ENCODE measurements at regions not wholly inside any gene's neighbourhood (a gene's known extent, or its start where the extent isn't known, plus 50 kb on each side); places are given as distances from the start of the nearest gene placed in this dataset.

- Histone ChIP-seq H3K27me3 (ENCODE audit: low read length) (no peaks in the 10 kb centered on the region), H3K4me2 (ENCODE audit: low read depth, low read length, poor library complexity, severe bottlenecking) (no peak overlapping the region), H3K9me3 (ENCODE audit: low read length) (no peaks in the 10 kb centered on the region), H3K79me2 (ENCODE audit: low read length) (no peaks in the 10 kb centered on the region), H3K4me1 (ENCODE audit: low read length) (no peaks in the 10 kb centered on the region), H3K9ac (ENCODE audit: low read length) (no peak overlapping the region), H3K36me3 (ENCODE audit: insufficient read depth, low read length) (no peaks in the 10 kb centered on the region), H4K20me1 (ENCODE audit: insufficient read depth, low read depth, low read length) (no peaks in the 10 kb centered on the region), H3K4me3 (ENCODE audit: low read length) (no peak overlapping the region), H3K9me2 (replicated peaks; ENCODE audit: insufficient read depth, low read length) (no peaks in the 10 kb centered on the region), H3K27ac (ENCODE audit: low read length) (no peak overlapping the region), H2AFZ (ENCODE audit: low read length) (no peak overlapping the region)
- no peak for DNase-seq
These were observed 96.8 kb upstream of the SOX2 start for GRCh38 chr3:181614878-181615277.

GRCh38 chr3:181613813-181614212, 97.9 kb upstream of the SOX2 start:
- no peaks in the 10 kb centered on the region for H3K27me3 ChIP-seq (ENCODE audit: low read length)
- no peaks in the 10 kb centered on the region for H4K20me1 ChIP-seq (ENCODE audit: insufficient read depth, low read depth, low read length)
- H3K4me3 ChIP-seq (ENCODE audit: low read length), result no peak overlapping the region
- no peak overlapping the region for H3K4me2 ChIP-seq (ENCODE audit: low read depth, low read length, poor library complexity, severe bottlenecking)
- no peak overlapping the region for H3K27ac ChIP-seq (ENCODE audit: low read length)
- H3K4me1 ChIP-seq (ENCODE audit: low read length), result no peaks in the 10 kb centered on the region
- H3K9me3 ChIP-seq (ENCODE audit: low read length), result no peaks in the 10 kb centered on the region
- H2AFZ ChIP-seq (ENCODE audit: low read length), result no peak overlapping the region
- H3K79me2 ChIP-seq (ENCODE audit: low read length), result no peaks in the 10 kb centered on the region
- no peak for DNase-seq
- H3K36me3 ChIP-seq (ENCODE audit: insufficient read depth, low read length), result no peaks in the 10 kb centered on the region
- H3K9ac ChIP-seq (ENCODE audit: low read length), result no peak overlapping the region
- no peaks in the 10 kb centered on the region for H3K9me2 ChIP-seq (replicated peaks; ENCODE audit: insufficient read depth, low read length)

GRCh38 chr3:181613191-181613590, 98.5 kb upstream of the SOX2 start:
- no peaks in the 10 kb centered on the region for H4K20me1 ChIP-seq (ENCODE audit: insufficient read depth, low read depth, low read length)
- H3K4me2 ChIP-seq (ENCODE audit: low read depth, low read length, poor library complexity, severe bottlenecking), result no peak overlapping the region
- no peaks in the 10 kb centered on the region for H3K9me3 ChIP-seq (ENCODE audit: low read length)
- no peaks in the 10 kb centered on the region for H3K79me2 ChIP-seq (ENCODE audit: low read length)
- H3K4me1 ChIP-seq (ENCODE audit: low read length), result no peaks in the 10 kb centered on the region
- no peaks in the 10 kb centered on the region for H3K27me3 ChIP-seq (ENCODE audit: low read length)
- no peak overlapping the region for H3K27ac ChIP-seq (ENCODE audit: low read length)
- DNase-seq, result no peak
- H3K4me3 ChIP-seq (ENCODE audit: low read length), result no peak overlapping the region
- no peak overlapping the region for H3K9ac ChIP-seq (ENCODE audit: low read length)
- H3K36me3 ChIP-seq (ENCODE audit: insufficient read depth, low read length), result no peaks in the 10 kb centered on the region
- no peaks in the 10 kb centered on the region for H3K9me2 ChIP-seq (replicated peaks; ENCODE audit: insufficient read depth, low read length)
- no peak overlapping the region for H2AFZ ChIP-seq (ENCODE audit: low read length)

GRCh38 chr3:181610973-181611265, 100.8 kb upstream of the SOX2 start:
- no peak for DNase-seq

GRCh38 chr3:181610083-181610972, 101.4 kb upstream of the SOX2 start:
- H2AFZ ChIP-seq (ENCODE audit: low read length), result no peak overlapping the region
- no peak overlapping the region for H3K4me3 ChIP-seq (ENCODE audit: low read length)
- no peak for DNase-seq
- no peaks in the 10 kb centered on the region for H3K9me3 ChIP-seq (ENCODE audit: low read length)
- H3K9ac ChIP-seq (ENCODE audit: low read length), result no peak overlapping the region
- H3K79me2 ChIP-seq (ENCODE audit: low read length), result no peaks in the 10 kb centered on the region
- no peak overlapping the region for H3K4me2 ChIP-seq (ENCODE audit: low read depth, low read length, poor library complexity, severe bottlenecking)
- no peaks in the 10 kb centered on the region for H3K27me3 ChIP-seq (ENCODE audit: low read length)
- H3K4me1 ChIP-seq (ENCODE audit: low read length), result no peaks in the 10 kb centered on the region
- H4K20me1 ChIP-seq (ENCODE audit: insufficient read depth, low read depth, low read length), result no peaks in the 10 kb centered on the region
- H3K27ac ChIP-seq (ENCODE audit: low read length), result no peak overlapping the region
- no peaks in the 10 kb centered on the region for H3K9me2 ChIP-seq (replicated peaks; ENCODE audit: insufficient read depth, low read length)
- H3K36me3 ChIP-seq (ENCODE audit: insufficient read depth, low read length), result no peaks in the 10 kb centered on the region

More at GRCh38 chr3:181610973-181611265, 100.8 kb upstream of the SOX2 start:
- Histone ChIP-seq H3K9ac (ENCODE audit: low read length) (no peak overlapping the region), H3K36me3 (ENCODE audit: insufficient read depth, low read length) (no peaks in the 10 kb centered on the region), H3K27ac (ENCODE audit: low read length) (no peak overlapping the region), H2AFZ (ENCODE audit: low read length) (no peak overlapping the region), H3K79me2 (ENCODE audit: low read length) (no peaks in the 10 kb centered on the region), H3K9me3 (ENCODE audit: low read length) (no peaks in the 10 kb centered on the region), H3K27me3 (ENCODE audit: low read length) (no peaks in the 10 kb centered on the region), H3K4me3 (ENCODE audit: low read length) (no peak overlapping the region), H3K4me2 (ENCODE audit: low read depth, low read length, poor library complexity, severe bottlenecking) (no peak overlapping the region), H4K20me1 (ENCODE audit: insufficient read depth, low read depth, low read length) (no peaks in the 10 kb centered on the region), H3K4me1 (ENCODE audit: low read length) (no peaks in the 10 kb centered on the region), H3K9me2 (replicated peaks; ENCODE audit: insufficient read depth, low read length) (no peaks in the 10 kb centered on the region)

GRCh38 chr3:181609030-181609767, 102.5 kb upstream of the SOX2 start:
- no peaks in the 10 kb centered on the region for H3K27me3 ChIP-seq (ENCODE audit: low read length)
- no peak overlapping the region for H3K4me3 ChIP-seq (ENCODE audit: low read length)
- H3K79me2 ChIP-seq (ENCODE audit: low read length), result no peaks in the 10 kb centered on the region
- H3K36me3 ChIP-seq (ENCODE audit: insufficient read depth, low read length), result no peaks in the 10 kb centered on the region
- no peak overlapping the region for H2AFZ ChIP-seq (ENCODE audit: low read length)
- H3K4me1 ChIP-seq (ENCODE audit: low read length), result no peaks in the 10 kb centered on the region
- no peaks in the 10 kb centered on the region for H4K20me1 ChIP-seq (ENCODE audit: insufficient read depth, low read depth, low read length)
- no peak overlapping the region for H3K27ac ChIP-seq (ENCODE audit: low read length)
- DNase-seq, result no peak
- no peak overlapping the region for H3K9ac ChIP-seq (ENCODE audit: low read length)
- H3K9me3 ChIP-seq (ENCODE audit: low read length), result no peaks in the 10 kb centered on the region
- no peaks in the 10 kb centered on the region for H3K9me2 ChIP-seq (replicated peaks; ENCODE audit: insufficient read depth, low read length)
- H3K4me2 ChIP-seq (ENCODE audit: low read depth, low read length, poor library complexity, severe bottlenecking), result no peak overlapping the region

GRCh38 chr3:181604267-181604666, 107.5 kb upstream of the SOX2 start:
- H3K79me2 ChIP-seq (ENCODE audit: low read length), result no peaks in the 10 kb centered on the region
- no peak overlapping the region for H3K4me2 ChIP-seq (ENCODE audit: low read depth, low read length, poor library complexity, severe bottlenecking)
- H3K9me3 ChIP-seq (ENCODE audit: low read length), result no peaks in the 10 kb centered on the region
- H3K27ac ChIP-seq (ENCODE audit: low read length), result no peak overlapping the region
- H3K4me3 ChIP-seq (ENCODE audit: low read length), result no peak overlapping the region
- H3K4me1 ChIP-seq (ENCODE audit: low read length), result no peaks in the 10 kb centered on the region
- no peak overlapping the region for H2AFZ ChIP-seq (ENCODE audit: low read length)
- H3K9ac ChIP-seq (ENCODE audit: low read length), result no peak overlapping the region
- H3K9me2 ChIP-seq (replicated peaks; ENCODE audit: insufficient read depth, low read length), result no peaks in the 10 kb centered on the region
- no peaks in the 10 kb centered on the region for H3K36me3 ChIP-seq (ENCODE audit: insufficient read depth, low read length)
- H4K20me1 ChIP-seq (ENCODE audit: insufficient read depth, low read depth, low read length), result no peaks in the 10 kb centered on the region
- DNase-seq, result no peak
- H3K27me3 ChIP-seq (ENCODE audit: low read length), result no peaks in the 10 kb centered on the region

- Histone ChIP-seq H3K36me3 (ENCODE audit: insufficient read depth, low read length) (no peaks in the 10 kb centered on the region), H3K4me3 (ENCODE audit: low read length) (no peak overlapping the region), H3K27ac (ENCODE audit: low read length) (no peak overlapping the region), H3K79me2 (ENCODE audit: low read length) (no peaks in the 10 kb centered on the region), H3K4me1 (ENCODE audit: low read length) (no peaks in the 10 kb centered on the region), H3K9me3 (ENCODE audit: low read length) (no peaks in the 10 kb centered on the region), H3K4me2 (ENCODE audit: low read depth, low read length, poor library complexity, severe bottlenecking) (no peak overlapping the region), H2AFZ (ENCODE audit: low read length) (no peak overlapping the region), H3K27me3 (ENCODE audit: low read length) (no peaks in the 10 kb centered on the region), H3K9ac (ENCODE audit: low read length) (no peak overlapping the region), H3K9me2 (replicated peaks; ENCODE audit: insufficient read depth, low read length) (no peaks in the 10 kb centered on the region), H4K20me1 (ENCODE audit: insufficient read depth, low read depth, low read length) (no peaks in the 10 kb centered on the region)
- DNase-seq, result no peak
These were observed 115.6 kb upstream of the SOX2 start for GRCh38 chr3:181596126-181596525.
